SU-DHL-6 (cell line): ENCODE measurements at regions not wholly inside any gene's neighbourhood (a gene's known extent, or its start where the extent isn't known, plus 50 kb on each side); places are given as distances from the start of the nearest gene placed in this dataset.

ENCODE experiments used
- EZH2phosphoT487 ChIP-seq: fragments of 200-600 bp; sonication (generic), shearing (Covaris generic); conservative IDR thresholded peaks from 2 replicates; pipeline ENCODE4 v1.6.1; 2018; ENCODE audit warnings: mild to moderate bottlenecking, antibody characterized with exemption, low read length, moderate library complexity, mixed read lengths
- TF ChIP-seq, protein P1 (sequence below): fragments of 200-600 bp; sonication (generic); IDR thresholded peaks from one replicate; pipeline ENCODE4 v1.5.1; 2017; ENCODE audit warnings: antibody characterized with exemption, mild to moderate bottlenecking, low read length, moderate library complexity; ENCODE audit not compliant: insufficient read depth, poor library complexity, severe bottlenecking

- TF ChIP-seq, protein P1, sequence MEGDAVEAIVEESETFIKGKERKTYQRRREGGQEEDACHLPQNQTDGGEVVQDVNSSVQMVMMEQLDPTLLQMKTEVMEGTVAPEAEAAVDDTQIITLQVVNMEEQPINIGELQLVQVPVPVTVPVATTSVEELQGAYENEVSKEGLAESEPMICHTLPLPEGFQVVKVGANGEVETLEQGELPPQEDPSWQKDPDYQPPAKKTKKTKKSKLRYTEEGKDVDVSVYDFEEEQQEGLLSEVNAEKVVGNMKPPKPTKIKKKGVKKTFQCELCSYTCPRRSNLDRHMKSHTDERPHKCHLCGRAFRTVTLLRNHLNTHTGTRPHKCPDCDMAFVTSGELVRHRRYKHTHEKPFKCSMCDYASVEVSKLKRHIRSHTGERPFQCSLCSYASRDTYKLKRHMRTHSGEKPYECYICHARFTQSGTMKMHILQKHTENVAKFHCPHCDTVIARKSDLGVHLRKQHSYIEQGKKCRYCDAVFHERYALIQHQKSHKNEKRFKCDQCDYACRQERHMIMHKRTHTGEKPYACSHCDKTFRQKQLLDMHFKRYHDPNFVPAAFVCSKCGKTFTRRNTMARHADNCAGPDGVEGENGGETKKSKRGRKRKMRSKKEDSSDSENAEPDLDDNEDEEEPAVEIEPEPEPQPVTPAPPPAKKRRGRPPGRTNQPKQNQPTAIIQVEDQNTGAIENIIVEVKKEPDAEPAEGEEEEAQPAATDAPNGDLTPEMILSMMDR = no peak
- no peak for TF ChIP-seq EZH2phosphoT487
These were observed 58.8 kb upstream of the RAI14 start for GRCh38 chr5:34597034-34598027.
